ENCODE measurements at regions not wholly inside any gene's neighbourhood (a gene's known extent, or its start where the extent isn't known, plus 50 kb on each side); places are given as distances from the start of the nearest gene placed in this dataset.

- intact Hi-C loops (cut with micrococcal nuclease) = no loop called here
Observed at GRCh38 chr6:55632953-55633352, 54.0 kb upstream of the HMGCLL1 start.

More at GRCh38 chr6:55632953-55633352, 54.0 kb upstream of the HMGCLL1 start:
- Histone ChIP-seq H3K79me2 (ENCODE audit: insufficient read depth, low read length) (no peaks in the 10 kb centered on the region), H3K4me2 (ENCODE audit: low read length) (no peak overlapping the region), H4K20me1 (ENCODE audit: insufficient read depth) (no peaks in the 10 kb centered on the region), H3K9me2 (ENCODE audit: insufficient read depth) (no peaks in the 10 kb centered on the region), H3K9ac (ENCODE audit: low read length) (no peak overlapping the region), H3K4me3 (replicated peaks in 1 of 2; ENCODE audit: low read depth in 1 of 2, low read length in 2 of 2) (no peak overlapping the region), H3K27ac (ENCODE audit: low read depth, low read length) (no peak overlapping the region), H3K9me3 (ENCODE audit: control insufficient read depth in 1 of 2, insufficient read depth in 1 of 2, low read depth in 1 of 2, low read length in 2 of 2) (no peaks in the 10 kb centered on the region), H2AFZ (ENCODE audit: low read depth, low read length, poor library complexity, severe bottlenecking) (no peak overlapping the region), H3K4me1 (ENCODE audit: control insufficient read depth in 1 of 2, insufficient read depth in 2 of 2, low read length in 2 of 2) (no peaks in the 10 kb centered on the region), H3K36me3 (ENCODE audit: control insufficient read depth in 1 of 2, insufficient read depth in 2 of 2, low read length in 2 of 2) (no peaks in the 10 kb centered on the region), H3K27me3 (ENCODE audit: insufficient read depth, low read length) (peaks cover 11% of the 10 kb centered on the region; the same call in 1 of the 2 replicates)
- TF ChIP-seq CTCF (IDR thresholded peaks at IDR 0.05 in 2 of 3, conservative IDR thresholded peaks at IDR 0.05 in 1 of 3; ENCODE audit: borderline replicate concordance in 1 of 3, insufficient read depth in 1 of 3, low read depth in 2 of 3, low read length in 2 of 3) (no peak), SRF (IDR thresholded peaks at IDR 0.05; ENCODE audit: low read depth) (no peak)
- ChIA-PET POLR2A (no interaction called here), RAD21 (ENCODE audit: low non-redundant PET in 1 of 2, low total read pairs in 2 of 2, uncharacterized antibody in 2 of 2, unreplicated experiment in 2 of 2) (no interaction called here), CTCF (no interaction called here)
- ATAC-seq (no peak), DNase-seq (ENCODE audit: low read depth, low spot score) (no peak)
- no TSS peak for BruUV-seq (replicated peaks)
